ENCODE measurements at regions not wholly inside any gene's neighbourhood (a gene's known extent, or its start where the extent isn't known, plus 50 kb on each side); places are given as distances from the start of the nearest gene placed in this dataset.

GRCh38 chr7:67950321-67951083, 953.9 kb downstream of the TYW1 start:
- no peaks in the 10 kb centered on the region for H3K36me3 ChIP-seq (ENCODE audit: control insufficient read depth, insufficient read depth, low read length)
- no peak overlapping the region for H2BK15ac ChIP-seq (replicated peaks; ENCODE audit: low read depth)
- no peak overlapping the region for H3K4ac ChIP-seq (ENCODE audit: low read depth, low read length)
- H3K27ac ChIP-seq (ENCODE audit: low read depth, low read length), result no peak overlapping the region
- H3K4me2 ChIP-seq (ENCODE audit: low read length), result no peak overlapping the region
- H4K8ac ChIP-seq (ENCODE audit: low read depth, low read length), result no peak overlapping the region
- H4K5ac ChIP-seq (ENCODE audit: low read length), result no peak overlapping the region
- no peak overlapping the region for H3K56ac ChIP-seq (ENCODE audit: low read length)
- no peak overlapping the region for H2AK5ac ChIP-seq (ENCODE audit: low read length)
- no peaks in the 10 kb centered on the region for H3K27me3 ChIP-seq (ENCODE audit: insufficient read depth, low read length, poor library complexity)
- DNase-seq, result no peak
- H3K18ac ChIP-seq (ENCODE audit: low read length), result no peak overlapping the region
- H3K79me2 ChIP-seq (ENCODE audit: control insufficient read depth, insufficient read depth, low read length), result no peaks in the 10 kb centered on the region
- WGBS (ENCODE audit: extremely low coverage, insufficient coverage, low lambda C conversion rate), result no CpG with 5 or more reads among the region's 7 CpGs
- H2BK5ac ChIP-seq (ENCODE audit: low read length), result no peak overlapping the region
- no peak overlapping the region for H2BK120ac ChIP-seq (ENCODE audit: low read depth, low read length)
- no peak overlapping the region for H3K23ac ChIP-seq (ENCODE audit: low read length)
- H3K9ac ChIP-seq (ENCODE audit: low read length), result no peak overlapping the region
- no peaks in the 10 kb centered on the region for H3K79me1 ChIP-seq (ENCODE audit: low read length)
- no peaks in the 10 kb centered on the region for H3K4me1 ChIP-seq (ENCODE audit: control insufficient read depth, low read depth, low read length)
- H3K4me3 ChIP-seq (ENCODE audit: low read length), result no peak overlapping the region

DNA sequence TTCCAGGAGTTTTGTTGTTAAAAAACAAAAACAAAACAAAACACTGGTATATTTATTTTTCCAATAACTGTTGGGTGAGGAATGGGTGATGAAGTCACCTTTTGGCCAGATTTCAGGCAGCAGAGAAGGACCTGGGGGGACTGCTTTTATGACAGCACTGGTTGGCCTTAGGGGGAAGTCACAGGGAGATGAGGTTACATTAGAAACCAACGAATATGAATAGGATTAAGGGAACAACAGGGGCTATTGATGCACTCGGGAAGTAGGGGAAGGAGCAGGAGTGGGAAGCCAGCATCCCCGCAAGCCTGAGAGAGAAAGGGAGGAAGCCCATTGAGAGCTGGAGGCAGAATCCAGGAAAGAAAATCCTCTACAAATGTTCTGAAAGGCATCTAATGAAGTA, 958.4 kb downstream of the TYW1 start:
- Histone ChIP-seq H3K4ac (ENCODE audit: low read depth, low read length) (no peak overlapping the region), H2AK5ac (ENCODE audit: low read length) (no peak overlapping the region), H3K27me3 (ENCODE audit: insufficient read depth, low read length, poor library complexity) (no peaks in the 10 kb centered on the region), H3K4me3 (ENCODE audit: low read length) (no peak overlapping the region), H3K36me3 (ENCODE audit: control insufficient read depth, insufficient read depth, low read length) (no peaks in the 10 kb centered on the region), H3K4me2 (ENCODE audit: low read length) (no peak overlapping the region), H3K27ac (ENCODE audit: low read depth, low read length) (no peak overlapping the region), H3K4me1 (ENCODE audit: control insufficient read depth, low read depth, low read length) (no peaks in the 10 kb centered on the region), H2BK120ac (ENCODE audit: low read depth, low read length) (no peak overlapping the region), H4K8ac (ENCODE audit: low read depth, low read length) (no peak overlapping the region), H3K23ac (ENCODE audit: low read length) (no peak overlapping the region), H3K79me2 (ENCODE audit: control insufficient read depth, insufficient read depth, low read length) (no peaks in the 10 kb centered on the region), H2BK5ac (ENCODE audit: low read length) (no peak overlapping the region), H3K79me1 (ENCODE audit: low read length) (no peaks in the 10 kb centered on the region), H3K9ac (ENCODE audit: low read length) (no peak overlapping the region), H2BK15ac (replicated peaks; ENCODE audit: low read depth) (no peak overlapping the region), H4K5ac (ENCODE audit: low read length) (no peak overlapping the region), H3K18ac (ENCODE audit: low read length) (no peak overlapping the region), H3K56ac (ENCODE audit: low read length) (no peak overlapping the region)
- no peak for DNase-seq
- no CpG with 5 or more reads among the region's 3 CpGs for WGBS (ENCODE audit: extremely low coverage, insufficient coverage, low lambda C conversion rate)

DNA sequence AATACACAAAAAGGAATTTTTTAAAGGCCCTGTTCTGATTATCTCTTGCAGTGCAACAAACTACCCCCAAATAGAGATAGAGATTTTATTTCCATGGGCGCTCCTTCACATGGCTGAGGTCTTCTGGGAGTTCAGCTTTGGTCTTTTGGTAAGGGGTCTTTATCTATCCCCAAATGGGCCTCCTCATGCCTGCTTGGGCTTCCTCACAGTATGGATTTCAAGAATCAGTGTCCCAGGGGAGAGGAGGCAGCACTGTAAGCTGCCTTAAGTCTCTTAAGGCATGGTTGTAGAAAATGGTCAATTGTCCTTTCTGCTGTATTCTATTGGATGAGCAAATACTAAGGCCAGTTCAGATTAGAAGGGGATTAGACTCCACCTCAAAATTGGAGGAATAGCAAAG, 966.2 kb downstream of the TYW1 start:
- H3K4ac ChIP-seq (ENCODE audit: low read depth, low read length), result no peak overlapping the region
- WGBS (ENCODE audit: extremely low coverage, insufficient coverage, low lambda C conversion rate), result no CpG with 5 or more reads among the region's 1 CpG
- H3K27ac ChIP-seq (ENCODE audit: low read depth, low read length), result no peak overlapping the region
- H3K27me3 ChIP-seq (ENCODE audit: insufficient read depth, low read length, poor library complexity), result no peaks in the 10 kb centered on the region
- no peak overlapping the region for H2BK5ac ChIP-seq (ENCODE audit: low read length)
- no peak overlapping the region for H3K56ac ChIP-seq (ENCODE audit: low read length)
- no peak overlapping the region for H3K23ac ChIP-seq (ENCODE audit: low read length)
- H3K4me3 ChIP-seq (ENCODE audit: low read length), result no peak overlapping the region
- no peak overlapping the region for H3K18ac ChIP-seq (ENCODE audit: low read length)
- no peak overlapping the region for H2AK5ac ChIP-seq (ENCODE audit: low read length)
- H4K8ac ChIP-seq (ENCODE audit: low read depth, low read length), result no peak overlapping the region
- no peak overlapping the region for H2BK15ac ChIP-seq (replicated peaks; ENCODE audit: low read depth)
- no peak overlapping the region for H3K4me2 ChIP-seq (ENCODE audit: low read length)
- no peak overlapping the region for H3K9ac ChIP-seq (ENCODE audit: low read length)
- no peak overlapping the region for H4K5ac ChIP-seq (ENCODE audit: low read length)
- H3K36me3 ChIP-seq (ENCODE audit: control insufficient read depth, insufficient read depth, low read length), result no peaks in the 10 kb centered on the region
- H3K4me1 ChIP-seq (ENCODE audit: control insufficient read depth, low read depth, low read length), result no peaks in the 10 kb centered on the region
- H2BK120ac ChIP-seq (ENCODE audit: low read depth, low read length), result no peak overlapping the region
- no peak for DNase-seq
- no peaks in the 10 kb centered on the region for H3K79me2 ChIP-seq (ENCODE audit: control insufficient read depth, insufficient read depth, low read length)
- no peaks in the 10 kb centered on the region for H3K79me1 ChIP-seq (ENCODE audit: low read length)

- Histone ChIP-seq H3K36me3 (ENCODE audit: control insufficient read depth, insufficient read depth, low read length) (no peaks in the 10 kb centered on the region), H4K8ac (ENCODE audit: low read depth, low read length) (no peak overlapping the region), H3K4me1 (ENCODE audit: control insufficient read depth, low read depth, low read length) (no peaks in the 10 kb centered on the region), H2BK15ac (replicated peaks; ENCODE audit: low read depth) (no peak overlapping the region), H3K23ac (ENCODE audit: low read length) (no peak overlapping the region), H3K4me3 (ENCODE audit: low read length) (no peak overlapping the region), H3K18ac (ENCODE audit: low read length) (no peak overlapping the region), H3K4ac (ENCODE audit: low read depth, low read length) (no peak overlapping the region), H3K79me2 (ENCODE audit: control insufficient read depth, insufficient read depth, low read length) (no peaks in the 10 kb centered on the region), H3K56ac (ENCODE audit: low read length) (no peak overlapping the region), H2BK120ac (ENCODE audit: low read depth, low read length) (no peak overlapping the region), H4K5ac (ENCODE audit: low read length) (no peak overlapping the region), H3K27me3 (ENCODE audit: insufficient read depth, low read length, poor library complexity) (no peaks in the 10 kb centered on the region), H2BK5ac (ENCODE audit: low read length) (no peak overlapping the region), H2AK5ac (ENCODE audit: low read length) (no peak overlapping the region), H3K27ac (ENCODE audit: low read depth, low read length) (no peak overlapping the region), H3K9ac (ENCODE audit: low read length) (no peak overlapping the region), H3K79me1 (ENCODE audit: low read length) (no peaks in the 10 kb centered on the region), H3K4me2 (ENCODE audit: low read length) (no peak overlapping the region)
- no CpG with 5 or more reads among the region's 3 CpGs for WGBS (ENCODE audit: extremely low coverage, insufficient coverage, low lambda C conversion rate)
- no peak for DNase-seq
These were observed 979.9 kb downstream of the TYW1 start for GRCh38 chr7:67976490-67976889.

DNA sequence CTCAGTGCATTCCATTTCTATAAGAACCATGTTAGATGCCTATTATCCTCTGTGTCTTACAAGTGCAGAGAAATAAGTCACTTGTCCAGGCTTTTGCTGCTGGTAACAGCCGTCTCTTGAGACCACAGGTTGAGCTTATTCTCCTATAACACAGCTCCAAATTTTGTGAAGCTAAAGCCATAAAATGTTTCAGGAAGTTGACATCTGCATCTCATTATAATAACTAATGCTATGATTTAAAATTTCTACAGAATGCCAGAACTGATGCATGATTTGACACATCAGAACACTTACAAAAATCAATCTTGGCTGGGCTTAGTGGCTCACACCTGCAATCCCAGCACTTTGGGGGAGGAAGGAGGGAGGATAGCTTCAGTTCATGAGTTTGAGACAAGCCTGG, 986.9 kb downstream of the TYW1 start:
- H3K27me3 ChIP-seq (ENCODE audit: insufficient read depth, low read length, poor library complexity), result no peaks in the 10 kb centered on the region
- no CpG with 5 or more reads among the region's 1 CpG for WGBS (ENCODE audit: extremely low coverage, insufficient coverage, low lambda C conversion rate)
- no peak overlapping the region for H4K8ac ChIP-seq (ENCODE audit: low read depth, low read length)
- H4K5ac ChIP-seq (ENCODE audit: low read length), result no peak overlapping the region
- no peak overlapping the region for H3K4me3 ChIP-seq (ENCODE audit: low read length)
- H3K79me2 ChIP-seq (ENCODE audit: control insufficient read depth, insufficient read depth, low read length), result no peaks in the 10 kb centered on the region
- H3K36me3 ChIP-seq (ENCODE audit: control insufficient read depth, insufficient read depth, low read length), result no peaks in the 10 kb centered on the region
- no peak overlapping the region for H3K4me2 ChIP-seq (ENCODE audit: low read length)
- no peak for DNase-seq
- H3K56ac ChIP-seq (ENCODE audit: low read length), result no peak overlapping the region
- H3K4me1 ChIP-seq (ENCODE audit: control insufficient read depth, low read depth, low read length), result no peaks in the 10 kb centered on the region
- no peak overlapping the region for H3K4ac ChIP-seq (ENCODE audit: low read depth, low read length)
- no peak overlapping the region for H2BK15ac ChIP-seq (replicated peaks; ENCODE audit: low read depth)
- no peak overlapping the region for H2AK5ac ChIP-seq (ENCODE audit: low read length)
- no peak overlapping the region for H2BK5ac ChIP-seq (ENCODE audit: low read length)
- no peak overlapping the region for H3K27ac ChIP-seq (ENCODE audit: low read depth, low read length)
- no peaks in the 10 kb centered on the region for H3K79me1 ChIP-seq (ENCODE audit: low read length)
- H3K23ac ChIP-seq (ENCODE audit: low read length), result no peak overlapping the region
- H3K18ac ChIP-seq (ENCODE audit: low read length), result no peak overlapping the region
- H3K9ac ChIP-seq (ENCODE audit: low read length), result no peak overlapping the region
- H2BK120ac ChIP-seq (ENCODE audit: low read depth, low read length), result no peak overlapping the region

- H3K27ac ChIP-seq (ENCODE audit: low read depth, low read length), result no peak overlapping the region
- DNase-seq, result no peak
- no peak overlapping the region for H2BK5ac ChIP-seq (ENCODE audit: low read length)
- H2AK5ac ChIP-seq (ENCODE audit: low read length), result no peak overlapping the region
- no peak overlapping the region for H3K56ac ChIP-seq (ENCODE audit: low read length)
- no peak overlapping the region for H4K5ac ChIP-seq (ENCODE audit: low read length)
- H4K8ac ChIP-seq (ENCODE audit: low read depth, low read length), result no peak overlapping the region
- H3K4me2 ChIP-seq (ENCODE audit: low read length), result no peak overlapping the region
- no peak overlapping the region for H3K4ac ChIP-seq (ENCODE audit: low read depth, low read length)
- H3K79me2 ChIP-seq (ENCODE audit: control insufficient read depth, insufficient read depth, low read length), result no peaks in the 10 kb centered on the region
- H3K4me1 ChIP-seq (ENCODE audit: control insufficient read depth, low read depth, low read length), result no peaks in the 10 kb centered on the region
- H3K27me3 ChIP-seq (ENCODE audit: insufficient read depth, low read length, poor library complexity), result no peaks in the 10 kb centered on the region
- no peak overlapping the region for H2BK120ac ChIP-seq (ENCODE audit: low read depth, low read length)
- H3K9ac ChIP-seq (ENCODE audit: low read length), result no peak overlapping the region
- H3K4me3 ChIP-seq (ENCODE audit: low read length), result no peak overlapping the region
- no peak overlapping the region for H2BK15ac ChIP-seq (replicated peaks; ENCODE audit: low read depth)
- H3K36me3 ChIP-seq (ENCODE audit: control insufficient read depth, insufficient read depth, low read length), result no peaks in the 10 kb centered on the region
- no CpG with 5 or more reads among the region's 4 CpGs for WGBS (ENCODE audit: extremely low coverage, insufficient coverage, low lambda C conversion rate)
- no peak overlapping the region for H3K18ac ChIP-seq (ENCODE audit: low read length)
- no peak overlapping the region for H3K23ac ChIP-seq (ENCODE audit: low read length)
- H3K79me1 ChIP-seq (ENCODE audit: low read length), result no peaks in the 10 kb centered on the region
These were observed 987.7 kb downstream of the TYW1 start for GRCh38 chr7:67984326-67984725.
